Fibroblast of mammary gland (primary cell): ENCODE measurements at regions not wholly inside any gene's neighbourhood (a gene's known extent, or its start where the extent isn't known, plus 50 kb on each side); places are given as distances from the start of the nearest gene placed in this dataset.

Experiments used
- DNase-seq: peaks from one replicate; pipeline ENCODE4 v3.0.0-alpha.2; 2010; ENCODE audit warnings: low read depth
- H3K4me3 ChIP-seq: 2 replicates; pipeline ENCODE4 v1.5.1; 2011; ENCODE audit warnings: low read depth, mild to moderate bottlenecking, low read length, moderate library complexity; ENCODE audit not compliant: control insufficient read depth
- TF ChIP-seq, protein P1 (sequence below): conservative IDR thresholded peaks from 2 replicates; pipeline ENCODE4 v1.5.1; 2011; ENCODE audit warnings: low read depth, low read length, inconsistent platforms; ENCODE audit not compliant: control insufficient read depth, insufficient read depth

DNA sequence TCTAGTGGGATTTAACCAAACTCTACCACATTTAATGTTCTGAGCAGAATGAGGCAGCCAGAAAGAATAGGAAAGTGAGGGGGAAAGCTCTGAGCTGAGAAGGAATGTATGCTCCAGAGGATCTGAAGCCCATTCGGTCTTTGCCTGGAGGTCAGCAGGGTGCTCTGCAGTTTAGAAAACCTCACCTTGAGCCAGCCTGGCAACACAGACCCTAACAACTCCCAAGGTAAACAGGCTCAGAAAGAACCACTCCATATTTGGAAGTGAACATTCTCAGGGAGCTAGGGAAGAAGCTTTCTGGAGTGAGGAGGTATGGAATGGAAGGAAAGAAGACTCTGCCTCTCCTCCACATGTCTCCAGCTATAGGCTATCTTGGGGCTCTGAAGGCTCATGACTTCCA, 398.8 kb downstream of the SEC16B start:
- TF ChIP-seq, protein P1, sequence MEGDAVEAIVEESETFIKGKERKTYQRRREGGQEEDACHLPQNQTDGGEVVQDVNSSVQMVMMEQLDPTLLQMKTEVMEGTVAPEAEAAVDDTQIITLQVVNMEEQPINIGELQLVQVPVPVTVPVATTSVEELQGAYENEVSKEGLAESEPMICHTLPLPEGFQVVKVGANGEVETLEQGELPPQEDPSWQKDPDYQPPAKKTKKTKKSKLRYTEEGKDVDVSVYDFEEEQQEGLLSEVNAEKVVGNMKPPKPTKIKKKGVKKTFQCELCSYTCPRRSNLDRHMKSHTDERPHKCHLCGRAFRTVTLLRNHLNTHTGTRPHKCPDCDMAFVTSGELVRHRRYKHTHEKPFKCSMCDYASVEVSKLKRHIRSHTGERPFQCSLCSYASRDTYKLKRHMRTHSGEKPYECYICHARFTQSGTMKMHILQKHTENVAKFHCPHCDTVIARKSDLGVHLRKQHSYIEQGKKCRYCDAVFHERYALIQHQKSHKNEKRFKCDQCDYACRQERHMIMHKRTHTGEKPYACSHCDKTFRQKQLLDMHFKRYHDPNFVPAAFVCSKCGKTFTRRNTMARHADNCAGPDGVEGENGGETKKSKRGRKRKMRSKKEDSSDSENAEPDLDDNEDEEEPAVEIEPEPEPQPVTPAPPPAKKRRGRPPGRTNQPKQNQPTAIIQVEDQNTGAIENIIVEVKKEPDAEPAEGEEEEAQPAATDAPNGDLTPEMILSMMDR = no peak
- DNase-seq = no peak
- H3K4me3 ChIP-seq = no peak overlapping the region

DNA sequence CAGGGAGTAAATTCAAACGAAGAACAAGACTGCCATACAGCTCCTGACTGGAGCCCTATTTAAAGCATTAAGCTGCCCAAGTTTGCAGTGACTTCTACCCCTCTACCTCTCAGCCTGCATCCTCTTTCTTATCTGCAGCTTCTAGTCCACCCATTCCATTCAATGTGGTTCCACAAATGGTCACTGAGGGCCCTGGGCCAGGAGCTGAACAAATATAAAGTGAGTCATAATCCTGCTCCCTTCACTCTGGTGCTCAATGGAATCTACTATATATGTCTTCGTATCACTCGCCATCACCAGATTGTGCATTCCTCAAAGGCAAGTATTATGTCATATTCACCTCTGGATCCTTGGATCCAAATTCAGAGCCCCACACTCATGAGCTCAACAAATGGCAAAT, 398.7 kb downstream of the BRINP2 start:
- TF ChIP-seq, protein P1 = no peak
- DNase-seq = peak; percentile 40
- no peak overlapping the region for H3K4me3 ChIP-seq

DNA sequence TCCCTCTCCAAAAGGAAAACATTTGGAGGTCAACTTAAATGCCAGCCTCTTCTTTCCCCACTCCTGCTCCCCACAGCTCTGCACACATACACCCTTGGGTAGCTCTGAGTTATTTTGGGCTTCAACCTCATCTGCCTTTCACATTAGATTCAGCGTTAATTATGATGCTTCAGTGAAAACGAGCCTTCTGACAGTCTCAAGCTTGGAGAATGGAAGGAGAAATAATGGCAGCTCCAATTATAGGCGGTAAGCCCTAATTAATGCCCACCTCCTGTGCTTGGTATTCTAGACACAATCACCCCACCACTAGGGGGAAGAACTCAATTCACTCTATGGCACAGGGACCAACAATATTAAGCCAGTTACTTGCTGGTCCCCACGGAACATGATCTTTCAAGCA, 397.9 kb downstream of the BRINP2 start:
- TF ChIP-seq, protein P1 = no peak
- no peak for DNase-seq
- no peak overlapping the region for H3K4me3 ChIP-seq

DNA sequence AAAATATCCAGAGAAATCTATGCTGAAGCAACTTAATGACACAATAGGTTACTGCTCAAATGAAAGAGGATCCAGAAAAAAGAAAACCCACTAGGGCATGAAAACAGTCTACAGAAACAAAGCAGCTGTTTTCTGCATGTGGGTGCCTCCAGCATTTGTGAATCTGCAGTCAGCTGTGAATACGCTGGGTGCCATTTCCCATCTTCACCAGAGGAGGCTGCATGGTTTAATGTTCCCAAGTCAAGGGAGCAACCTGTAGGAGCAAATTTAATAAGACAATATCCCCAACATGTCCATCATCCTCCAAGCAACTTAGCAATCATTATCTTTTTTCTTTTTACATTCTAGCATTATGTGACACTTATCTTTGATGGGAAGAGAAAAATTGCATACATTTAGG, 396.6 kb downstream of the BRINP2 start:
- peak; percentile 39 for DNase-seq
- TF ChIP-seq, protein P1 = peak; percentile 49
- no peak overlapping the region for H3K4me3 ChIP-seq

DNA sequence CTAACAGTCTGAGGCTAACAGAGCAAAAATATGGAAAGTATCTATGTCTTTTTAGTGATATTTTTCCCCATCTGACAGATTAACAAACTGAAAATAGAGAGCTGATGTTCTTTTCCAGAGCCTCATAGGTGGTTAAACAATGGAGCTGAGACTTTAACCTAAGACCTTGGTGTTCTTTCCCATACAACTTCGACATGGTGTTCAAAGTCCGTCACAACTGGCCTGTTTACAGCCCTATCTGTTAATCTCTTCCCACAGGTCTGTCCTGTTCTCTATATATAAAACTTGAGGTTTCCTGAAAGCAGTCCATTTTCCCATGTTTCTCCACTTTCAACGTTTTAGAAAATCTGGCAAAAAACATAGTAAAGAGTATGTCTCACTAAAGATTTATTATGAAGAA, 395.7 kb downstream of the BRINP2 start:
- H3K4me3 ChIP-seq = no peak overlapping the region
- TF ChIP-seq, protein P1 = no peak
- no peak for DNase-seq

DNA sequence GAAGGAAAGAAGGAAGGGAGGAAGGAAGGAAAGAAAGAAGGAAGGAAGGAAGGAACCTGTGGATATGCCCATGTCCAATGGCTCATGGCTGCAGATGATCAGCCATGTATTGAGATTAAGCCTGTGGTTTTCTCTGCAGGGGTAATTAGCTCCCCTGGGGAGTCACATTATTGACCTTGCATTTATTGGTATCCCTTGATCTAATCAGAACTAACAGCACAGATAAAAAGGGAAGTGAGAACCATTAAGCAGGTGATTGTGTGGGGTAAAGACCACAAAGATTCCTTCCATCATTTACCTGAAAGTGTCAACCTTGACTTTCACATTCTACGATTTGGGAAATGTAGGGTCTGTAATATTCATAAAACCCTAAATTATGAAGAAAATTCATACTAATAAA, 390.7 kb downstream of the BRINP2 start:
- DNase-seq = no peak
- no peak overlapping the region for H3K4me3 ChIP-seq
- TF ChIP-seq, protein P1 = no peak

DNA sequence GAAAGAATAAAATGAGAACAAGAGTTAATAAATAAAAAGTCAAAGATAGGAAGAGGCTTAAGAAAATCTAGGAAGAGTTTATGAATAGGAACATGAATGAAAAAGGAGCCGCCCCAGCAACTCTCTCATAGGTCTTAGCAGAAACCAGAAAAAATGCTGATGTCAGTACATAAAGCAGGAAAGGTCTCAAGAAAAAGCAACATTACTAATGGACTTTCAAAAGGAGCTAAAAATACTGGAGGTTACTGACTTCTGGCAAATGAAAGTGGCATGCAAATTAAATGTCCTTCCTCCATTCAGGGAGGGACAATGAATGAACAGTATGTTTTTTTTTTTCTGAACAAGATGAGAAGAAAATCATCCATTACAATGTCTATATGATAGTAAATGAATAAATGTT, 387.6 kb downstream of the BRINP2 start:
- TF ChIP-seq, protein P1 = no peak
- H3K4me3 ChIP-seq = no peak overlapping the region
- DNase-seq = no peak
